Endothelial cell of umbilical vein (primary cell): ENCODE measurements at regions not wholly inside any gene's neighbourhood (a gene's known extent, or its start where the extent isn't known, plus 50 kb on each side); places are given as distances from the start of the nearest gene placed in this dataset.
"Not testable (repeated sequence)": the region's sequence is repeated elsewhere in the genome, so short reads cannot be mapped to it uniquely, and the experiment has no call there.

ENCODE experiments used
- BruUV-seq: library from RNA; stranded (reverse); fragments of 400-500 nt; replicated peaks from 2 replicates; lab custom pipeline; 2021; lab: Mats Ljungman, UMichigan
- CTCF ChIA-PET: fragments of 300-600, 350-600 bp; sonication (Branson Sonifier 250); formaldehyde crosslinking; loops from one replicate; lab custom pipeline; 2021; ENCODE audit warnings: antibody characterized with exemption, inconsistent platforms; lab: Charles Lee
- POLR2A ChIA-PET: fragments of 300-600, 350-600 bp; sonication (Branson Sonifier 250); formaldehyde crosslinking; loops from one replicate; lab custom pipeline; 2021; ENCODE audit warnings: antibody characterized with exemption, inconsistent platforms; lab: Charles Lee
- DNase-seq: peaks from one replicate; pipeline ENCODE4 v3.0.0-alpha.2; 2011; ENCODE audit warnings: low read depth, low spot score
- FAIRE-seq: peaks from 2 replicates; lab custom pipeline; 2011; peaks lifted over from hg19 to GRCh38; lab: Jason Lieb, UNC
- H2AFZ ChIP-seq: 2 replicates; pipeline ENCODE4 v1.6.0; 2012; ENCODE audit warnings: low read depth, low read length, control low read depth, inconsistent platforms
- H3K27ac ChIP-seq: 2 replicates; pipeline ENCODE4 v1.5.1; 2011; ENCODE audit warnings: low read depth, mild to moderate bottlenecking, control low read depth, low read length, moderate library complexity; ENCODE audit not compliant: insufficient read depth
- H3K27me3 ChIP-seq, 2 experiments: 2 replicates each; pipeline versions ENCODE4 v1.6.0 to v1.6.1; 2011; ENCODE audit warnings: low read length in 2 of 2, mixed read lengths in 1 of 2; ENCODE audit not compliant: control insufficient read depth in 2 of 2, insufficient read depth in 2 of 2
- H3K36me3 ChIP-seq, 2 experiments: 2 replicates in 1 of 2; 3 replicates in 1 of 2; pipeline ENCODE4 v1.5.1; 2011; ENCODE audit warnings: low read length in 2 of 2, mild to moderate bottlenecking in 1 of 2, moderate library complexity in 1 of 2; ENCODE audit not compliant: control insufficient read depth in 2 of 2, insufficient read depth in 2 of 2; ENCODE audit errors: extremely low read depth in 1 of 2
- H3K4me1 ChIP-seq: 3 replicates; pipeline ENCODE4 v1.5.1; 2011; ENCODE audit warnings: mild to moderate bottlenecking, low read length; ENCODE audit not compliant: control insufficient read depth, insufficient read depth; ENCODE audit errors: extremely low read depth
- H3K4me2 ChIP-seq: 2 replicates; pipeline ENCODE4 v1.6.1; 2011; ENCODE audit warnings: low read length, control low read depth, mixed read lengths; ENCODE audit not compliant: insufficient read depth
- H3K4me3 ChIP-seq, 3 experiments: fragments of 200-600 bp in 1 of 3; sonication (generic), shearing (Covaris generic) in 1 of 3; replicated peaks in 1 of 3; 2 replicates each; pipeline ENCODE4 v1.5.1; 2011 to 2016; ENCODE audit warnings: control low read depth in 3 of 3, low read length in 3 of 3, mild to moderate bottlenecking in 2 of 3, inconsistent platforms in 1 of 3, low read depth in 1 of 3, moderate library complexity in 1 of 3; ENCODE audit not compliant: insufficient read depth in 1 of 3
- H3K79me2 ChIP-seq: 2 replicates; pipeline ENCODE4 v1.6.0; 2012; ENCODE audit warnings: low read length, inconsistent platforms; ENCODE audit not compliant: control insufficient read depth, insufficient read depth
- H3K9ac ChIP-seq: replicated peaks from 2 replicates; pipeline ENCODE3; 2011; ENCODE audit warnings: low read length, control low read depth; ENCODE audit not compliant: insufficient read depth; ENCODE audit errors: extremely low read depth
- H3K9me1 ChIP-seq: replicated peaks from 3 replicates; pipeline ENCODE4 v1.6.0; 2011; ENCODE audit warnings: mild to moderate bottlenecking, low read length; ENCODE audit not compliant: control insufficient read depth, insufficient read depth; ENCODE audit errors: extremely low read depth
- H3K9me3 ChIP-seq: replicated peaks from 2 replicates; pipeline ENCODE4 v1.5.1; 2012; ENCODE audit warnings: low read length, inconsistent platforms; ENCODE audit not compliant: control insufficient read depth, insufficient read depth
- H4K20me1 ChIP-seq: replicated peaks from 2 replicates; pipeline ENCODE3; 2011; ENCODE audit warnings: mild to moderate bottlenecking, low read length; ENCODE audit not compliant: control insufficient read depth, insufficient read depth; ENCODE audit errors: extremely low read depth
- EZH2 ChIP-seq: IDR thresholded peaks from 2 replicates; pipeline ENCODE4 v1.6.1; 2012; ENCODE audit warnings: borderline replicate concordance, low read depth, mild to moderate bottlenecking, moderate library complexity, low read length, inconsistent platforms; ENCODE audit not compliant: severe bottlenecking
- FOS ChIP-seq: IDR thresholded peaks from 2 replicates; pipeline ENCODE4 v1.6.1; 2011; ENCODE audit warnings: mild to moderate bottlenecking, low read length, moderate library complexity, borderline replicate concordance; ENCODE audit not compliant: insufficient read depth
- GATA2 ChIP-seq: IDR thresholded peaks from 2 replicates; pipeline ENCODE4 v1.7.0; 2011; ENCODE audit warnings: low read depth, mild to moderate bottlenecking, moderate library complexity, mixed read lengths, low read length; ENCODE audit not compliant: insufficient read length, insufficient read depth
- JUN ChIP-seq: IDR thresholded peaks from 2 replicates; pipeline ENCODE4 v1.6.1; 2011; ENCODE audit warnings: borderline replicate concordance, low read depth; ENCODE audit not compliant: insufficient read length, insufficient read depth
- MAX ChIP-seq: IDR thresholded peaks from 2 replicates; pipeline ENCODE4 v1.6.1; 2011; ENCODE audit not compliant: insufficient read depth, insufficient read length
- MYC ChIP-seq: IDR thresholded peaks from one replicate; pipeline ENCODE4 v1.6.1; 2011; ENCODE audit warnings: mild to moderate bottlenecking, low read depth, low read length
- POLR2A ChIP-seq: IDR thresholded peaks from 2 replicates; pipeline ENCODE4 v1.6.1; 2012; ENCODE audit warnings: low read depth, mild to moderate bottlenecking, control low read depth, low read length
- POLR2AphosphoS5 ChIP-seq: IDR thresholded peaks from 2 replicates; pipeline ENCODE4 v1.6.1; 2012; ENCODE audit warnings: low read depth, mild to moderate bottlenecking, control low read depth, low read length, moderate library complexity; ENCODE audit not compliant: insufficient read depth
- dilution Hi-C: fragments of 300-500 bp; cut with MboI; formaldehyde crosslinking; loops from one replicate; pipeline ENCODE4 v1.15.0; 2019; ENCODE audit warnings: low sequenced_read_pairs; ENCODE audit not compliant: extremely low pct_ligation_motif_present
- intact Hi-C: fragments of 100-400 bp; cut with micrococcal nuclease; formaldehyde crosslinking; loops from one replicate; pipeline ENCODE4 v1.10.0; 2022
- TF ChIP-seq, protein P1 (sequence below), 2 donors: IDR thresholded peaks; 1 replicate in 1 of 2; 2 replicates in 1 of 2; pipeline ENCODE4 v1.5.1; 2011; ENCODE audit warnings: low read length in 2 of 2, mild to moderate bottlenecking in 2 of 2, moderate library complexity in 2 of 2, control low read depth in 1 of 2, inconsistent platforms in 1 of 2, low read depth in 1 of 2; ENCODE audit not compliant: insufficient read depth in 1 of 2; ENCODE audit errors: extremely low read depth in 1 of 2

DNA sequence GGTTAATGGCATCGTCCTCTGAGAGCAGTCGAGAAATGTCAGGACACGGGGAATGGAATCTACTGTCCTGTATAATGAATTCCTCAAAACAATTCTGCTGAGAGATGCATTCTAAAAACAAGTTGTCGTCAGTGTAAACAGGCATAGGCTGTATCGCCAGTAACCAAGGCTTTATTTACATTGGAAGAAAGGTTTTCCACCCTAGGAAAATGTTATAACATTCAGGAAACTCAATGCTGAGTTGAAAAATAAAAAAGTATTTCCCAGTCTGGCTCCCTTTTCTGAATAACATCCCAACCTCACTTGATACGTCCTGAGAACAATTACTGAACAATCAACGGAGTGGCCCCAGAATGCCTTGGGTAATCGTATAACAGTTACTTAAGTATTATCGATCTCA is 79.6 kb upstream of the UCN3 start:
- no peak overlapping the region for H3K4me2 ChIP-seq
- no peaks in the 10 kb centered on the region for H3K27me3 ChIP-seq
- H3K79me2 ChIP-seq, result no peaks in the 10 kb centered on the region
- DNase-seq (peak; percentile 82), FAIRE-seq (no peak)
- ChIA-PET POLR2A (no interaction called here), CTCF (interaction anchor here (0.8 to 1.8 kb wide), 5 partner anchors 9 to 470 kb away, joined by 3 to 21 read pairs (median 6); no protein-coding TSS in a partner anchor)
- intact Hi-C loops (no loop called here), dilution Hi-C loops (no loop called here)
- H3K36me3 ChIP-seq, result no peaks in the 10 kb centered on the region
- no peaks in the 10 kb centered on the region for H4K20me1 ChIP-seq
- no peaks in the 10 kb centered on the region for H3K9me1 ChIP-seq
- H2AFZ ChIP-seq, result peak overlapping the region; percentile 74
- no peaks in the 10 kb centered on the region for H3K9me3 ChIP-seq
- no TSS peak for BruUV-seq
- H3K27ac ChIP-seq, result peak overlapping the region; percentile 71
- peaks cover 14% of the 10 kb centered on the region for H3K4me1 ChIP-seq
- no peak overlapping the region for H3K4me3 ChIP-seq
- peak overlapping the region; percentile 32 for H3K9ac ChIP-seq
- TF ChIP-seq JUN, result no peak

DNA sequence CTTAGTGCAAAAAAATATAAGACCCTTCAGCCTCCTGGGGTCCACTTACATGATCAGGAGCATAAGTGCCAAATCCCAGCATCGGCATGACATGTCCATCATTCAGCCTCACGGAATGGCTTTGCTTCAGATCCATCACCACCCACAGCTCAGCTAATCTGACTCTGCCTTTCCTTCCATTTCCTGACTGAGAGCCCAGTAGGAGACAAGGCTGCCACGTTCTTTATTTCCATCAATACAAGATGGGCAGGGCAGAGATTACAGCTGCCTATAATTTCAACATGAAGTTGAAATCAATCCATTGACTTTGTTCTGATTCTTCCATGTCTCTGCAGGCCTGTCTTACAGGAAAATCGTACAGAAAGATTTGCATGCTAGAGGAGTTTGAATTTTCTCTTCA is 76.4 kb upstream of the UCN3 start:
- Histone ChIP-seq H3K4me1 (peaks cover 26% of the 10 kb centered on the region), H3K36me3 (no peaks in the 10 kb centered on the region), H3K79me2 (no peaks in the 10 kb centered on the region), H3K9me1 (no peaks in the 10 kb centered on the region), H3K27me3 (no peaks in the 10 kb centered on the region), H3K4me2 (no peak overlapping the region), H4K20me1 (no peaks in the 10 kb centered on the region), H3K9ac (no peak overlapping the region), H3K9me3 (no peaks in the 10 kb centered on the region), H3K4me3 (no peak overlapping the region), H3K27ac (no peak overlapping the region), H2AFZ (no peak overlapping the region)
- ChIA-PET CTCF (no interaction called here), POLR2A (no interaction called here)
- BruUV-seq, result no TSS peak
- no peak for TF ChIP-seq JUN
- TF ChIP-seq GATA2, result no peak
- TF ChIP-seq EZH2, result no peak
- TF ChIP-seq, protein P1, sequence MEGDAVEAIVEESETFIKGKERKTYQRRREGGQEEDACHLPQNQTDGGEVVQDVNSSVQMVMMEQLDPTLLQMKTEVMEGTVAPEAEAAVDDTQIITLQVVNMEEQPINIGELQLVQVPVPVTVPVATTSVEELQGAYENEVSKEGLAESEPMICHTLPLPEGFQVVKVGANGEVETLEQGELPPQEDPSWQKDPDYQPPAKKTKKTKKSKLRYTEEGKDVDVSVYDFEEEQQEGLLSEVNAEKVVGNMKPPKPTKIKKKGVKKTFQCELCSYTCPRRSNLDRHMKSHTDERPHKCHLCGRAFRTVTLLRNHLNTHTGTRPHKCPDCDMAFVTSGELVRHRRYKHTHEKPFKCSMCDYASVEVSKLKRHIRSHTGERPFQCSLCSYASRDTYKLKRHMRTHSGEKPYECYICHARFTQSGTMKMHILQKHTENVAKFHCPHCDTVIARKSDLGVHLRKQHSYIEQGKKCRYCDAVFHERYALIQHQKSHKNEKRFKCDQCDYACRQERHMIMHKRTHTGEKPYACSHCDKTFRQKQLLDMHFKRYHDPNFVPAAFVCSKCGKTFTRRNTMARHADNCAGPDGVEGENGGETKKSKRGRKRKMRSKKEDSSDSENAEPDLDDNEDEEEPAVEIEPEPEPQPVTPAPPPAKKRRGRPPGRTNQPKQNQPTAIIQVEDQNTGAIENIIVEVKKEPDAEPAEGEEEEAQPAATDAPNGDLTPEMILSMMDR (IDR thresholded peaks at IDR 0.05; ENCODE audit: extremely low read depth in 1 of 2, insufficient read depth in 1 of 2, low read depth in 1 of 2, low read length in 2 of 2), result no peak
- no peak for TF ChIP-seq MYC
- no peak for TF ChIP-seq POLR2A
- TF ChIP-seq POLR2AphosphoS5, result no peak
- TF ChIP-seq MAX, result no peak
- TF ChIP-seq FOS, result no peak
- dilution Hi-C loops, result no loop called here
- intact Hi-C loops, result no loop called here
- FAIRE-seq, result no peak
- no peak for DNase-seq

DNA sequence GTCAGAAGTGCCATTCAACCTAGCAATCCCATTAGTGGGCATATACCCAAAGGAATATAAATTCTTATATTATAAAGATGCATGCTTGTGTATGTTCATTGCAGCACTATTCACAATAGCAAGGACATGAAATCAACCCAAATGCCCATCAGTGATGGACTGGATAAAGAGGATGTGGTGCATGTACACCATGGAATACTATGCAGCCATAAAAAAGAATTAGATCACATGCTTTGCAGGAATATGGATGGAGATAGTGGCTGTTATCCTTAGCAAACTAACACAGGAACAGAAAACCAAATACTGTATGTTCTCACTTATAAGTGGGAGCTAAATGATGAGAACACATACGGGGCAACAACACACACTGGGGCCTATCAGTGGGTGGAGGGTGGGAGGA is 75.5 kb upstream of the UCN3 start:
- H2AFZ ChIP-seq, H3K79me2 ChIP-seq, H4K20me1 ChIP-seq, H3K27me3 ChIP-seq, DNase-seq, H3K4me3 ChIP-seq, H3K4me2 ChIP-seq, H3K9ac ChIP-seq, POLR2A ChIA-PET, intact Hi-C loops, BruUV-seq, H3K9me3 ChIP-seq, dilution Hi-C loops, H3K9me1 ChIP-seq, FAIRE-seq, H3K27ac ChIP-seq, H3K36me3 ChIP-seq, CTCF ChIA-PET: not testable (repeated sequence)
- H3K4me1 ChIP-seq, result peaks cover 29% of the 10 kb centered on the region
